IMR-90 (cell line): ENCODE measurements at regions not wholly inside any gene's neighbourhood (a gene's known extent, or its start where the extent isn't known, plus 50 kb on each side); places are given as distances from the start of the nearest gene placed in this dataset.

ENCODE experiments used
- ATAC-seq: fragments of 200-7000 bp; cut with Tn5 transposase; 2 replicates; pipeline ENCODE4 v1.9.1; 2020; ENCODE audit warnings: low read depth, mild to moderate bottlenecking, moderate library complexity
- BruUV-seq: library from RNA; stranded (reverse); fragments of 400-500 nt; replicated peaks from 2 replicates; lab custom pipeline; 2021; lab: Mats Ljungman, UMichigan
- CTCF ChIA-PET: fragments of 300-600 bp; formaldehyde crosslinking; extraction: SDS; loops from one replicate; lab custom pipeline; 2021; ENCODE audit warnings: antibody characterized with exemption; lab: Yijun Ruan, JAX
- POLR2A ChIA-PET: fragments of 300-600 bp; sonication (Branson Sonifier 250); formaldehyde crosslinking; loops from one replicate; lab custom pipeline; 2022; ENCODE audit warnings: antibody characterized with exemption; ENCODE audit not compliant: unreplicated experiment; lab: Charles Lee
- DNase-seq: peaks from one replicate; pipeline ENCODE4 v3.0.0; 2013
- H2AFZ ChIP-seq: replicated peaks from 2 replicates; pipeline ENCODE3; 2013; ENCODE audit warnings: low read length, mild to moderate bottlenecking; ENCODE audit not compliant: poor library complexity
- H2AK5ac ChIP-seq: 2 replicates; pipeline ENCODE4 v1.6.1; 2013; ENCODE audit warnings: low read depth, low read length, inconsistent platforms
- H2AK9ac ChIP-seq: replicated peaks from 2 replicates; pipeline ENCODE3; 2013; ENCODE audit warnings: mild to moderate bottlenecking, low read depth, low read length, moderate library complexity; ENCODE audit not compliant: poor library complexity
- H2BK120ac ChIP-seq: 2 replicates; pipeline ENCODE4 v1.6.1; 2013; ENCODE audit warnings: low read depth, low read length, inconsistent platforms
- H2BK15ac ChIP-seq: 3 replicates; pipeline ENCODE4 v1.6.1; 2013; ENCODE audit warnings: low read depth, low read length, inconsistent platforms
- H2BK20ac ChIP-seq: 2 replicates; pipeline ENCODE4 v1.6.1; 2013; ENCODE audit warnings: low read depth, mild to moderate bottlenecking, inconsistent platforms, low read length, moderate library complexity
- H2BK5ac ChIP-seq: 2 replicates; pipeline ENCODE4 v1.6.1; 2013; ENCODE audit warnings: mild to moderate bottlenecking, low read depth, low read length, inconsistent platforms; ENCODE audit not compliant: poor library complexity, severe bottlenecking
- H3K14ac ChIP-seq: replicated peaks from 2 replicates; pipeline ENCODE4 v1.6.1; 2013; ENCODE audit warnings: low read depth, low read length, inconsistent platforms
- H3K18ac ChIP-seq: 2 replicates; pipeline ENCODE4 v1.6.1; 2013; ENCODE audit warnings: low read depth, low read length, control low read depth
- H3K23ac ChIP-seq: 2 replicates; pipeline ENCODE4 v1.6.1; 2013; ENCODE audit warnings: low read depth, low read length, inconsistent platforms
- H3K27ac ChIP-seq: 2 replicates; pipeline ENCODE4 v1.5.1; 2013; ENCODE audit warnings: mild to moderate bottlenecking, control low read depth, low read length; ENCODE audit not compliant: insufficient read depth
- H3K27me3 ChIP-seq: 2 replicates; pipeline ENCODE4 v1.6.1; 2013; ENCODE audit warnings: low read length; ENCODE audit not compliant: control insufficient read depth, insufficient read depth
- H3K36me3 ChIP-seq: 2 replicates; pipeline ENCODE4 v1.6.1; 2013; ENCODE audit warnings: low read length, mixed read lengths; ENCODE audit not compliant: control insufficient read depth, insufficient read depth
- H3K4ac ChIP-seq: 2 replicates; pipeline ENCODE4 v1.6.1; 2013; ENCODE audit warnings: low read depth, low read length, inconsistent platforms
- H3K4me1 ChIP-seq: 2 replicates; pipeline ENCODE4 v1.6.1; 2013; ENCODE audit warnings: low read length, mixed read lengths; ENCODE audit not compliant: control insufficient read depth, insufficient read depth
- H3K4me2 ChIP-seq: 2 replicates; pipeline ENCODE4 v1.6.1; 2013; ENCODE audit warnings: low read depth, mild to moderate bottlenecking, control low read depth, low read length, moderate library complexity
- H3K4me3 ChIP-seq: 2 replicates; pipeline ENCODE4 v1.5.1; 2013; ENCODE audit warnings: low read depth, mild to moderate bottlenecking, control low read depth, low read length, moderate library complexity; ENCODE audit not compliant: insufficient read depth
- H3K56ac ChIP-seq: 2 replicates; pipeline ENCODE4 v1.6.1; 2013; ENCODE audit warnings: low read length, inconsistent platforms; ENCODE audit not compliant: insufficient read depth; ENCODE audit errors: extremely low read depth
- H3K79me1 ChIP-seq, 2 experiments: 2 replicates each; pipeline ENCODE4 v1.6.1; 2013; ENCODE audit warnings: low read length in 2 of 2, inconsistent platforms in 1 of 2, low read depth in 1 of 2
- H3K9ac ChIP-seq: 2 replicates; pipeline ENCODE4 v1.6.1; 2013; ENCODE audit warnings: low read depth, low read length, control low read depth
- H3K9me1 ChIP-seq: 2 replicates; pipeline ENCODE4 v1.6.1; 2013; ENCODE audit warnings: low read length, inconsistent platforms; ENCODE audit not compliant: insufficient read depth
- H3K9me3 ChIP-seq: 2 replicates; pipeline ENCODE4 v1.6.1; 2013; ENCODE audit warnings: low read length; ENCODE audit not compliant: control insufficient read depth, insufficient read depth
- H4K20me1 ChIP-seq: 2 replicates; pipeline ENCODE4 v1.6.1; 2013; ENCODE audit warnings: low read length, inconsistent platforms; ENCODE audit not compliant: insufficient read depth
- H4K5ac ChIP-seq: 2 replicates; pipeline ENCODE4 v1.6.1; 2013; ENCODE audit warnings: mild to moderate bottlenecking, low read depth, low read length, control low read depth
- H4K8ac ChIP-seq, 2 experiments: 2 replicates each; pipeline ENCODE4 v1.6.1; 2013; ENCODE audit warnings: low read depth in 2 of 2, low read length in 2 of 2, control low read depth in 1 of 2, inconsistent platforms in 1 of 2
- H4K91ac ChIP-seq: 2 replicates; pipeline ENCODE4 v1.6.1; 2013; ENCODE audit warnings: low read depth, low read length, inconsistent platforms; ENCODE audit not compliant: insufficient read depth
- BHLHE40 ChIP-seq: fragments of 150-350 bp; IDR thresholded peaks from 2 replicates; pipeline ENCODE4 v1.6.1; 2016; ENCODE audit warnings: mild to moderate bottlenecking, low read depth, low read length
- CEBPB ChIP-seq: IDR thresholded peaks from 2 replicates; pipeline ENCODE4 v1.6.1; 2012; ENCODE audit warnings: low read depth, low read length, improper control_type of control experiment
- CHD1 ChIP-seq: IDR thresholded peaks from 2 replicates; pipeline ENCODE4 v1.6.1; 2012; ENCODE audit warnings: low read depth, low read length, improper control_type of control experiment
- CTCF ChIP-seq: conservative IDR thresholded peaks from 2 replicates; pipeline ENCODE4 v1.5.1; 2012; ENCODE audit warnings: mild to moderate bottlenecking, low read depth, low read length, improper control_type of control experiment
- ELK1 ChIP-seq: fragments of 150-350 bp; IDR thresholded peaks from 2 replicates; pipeline ENCODE4 v1.6.1; 2016; ENCODE audit warnings: low read depth, mild to moderate bottlenecking, low read length, moderate library complexity, borderline replicate concordance
- FOS ChIP-seq: fragments of 150-350 bp; IDR thresholded peaks from 2 replicates; pipeline ENCODE4 v1.6.1; 2016; ENCODE audit warnings: low read depth, low read length
- MAFK ChIP-seq: IDR thresholded peaks from 2 replicates; pipeline ENCODE4 v1.6.1; 2012; ENCODE audit warnings: low read depth, low read length, improper control_type of control experiment
- MAZ ChIP-seq: IDR thresholded peaks from 2 replicates; pipeline ENCODE4 v1.6.1; 2012; ENCODE audit warnings: low read depth, mild to moderate bottlenecking, low read length, improper control_type of control experiment, moderate library complexity, borderline replicate concordance
- MXI1 ChIP-seq: IDR thresholded peaks from 2 replicates; pipeline ENCODE4 v1.6.1; 2012; ENCODE audit warnings: low read depth, mild to moderate bottlenecking, low read length, moderate library complexity, borderline replicate concordance
- NFE2L2 ChIP-seq: fragments of 150-350 bp; IDR thresholded peaks from 2 replicates; pipeline ENCODE4 v1.6.1; 2016; ENCODE audit warnings: low read depth, mild to moderate bottlenecking, low read length
- POLR2A ChIP-seq: IDR thresholded peaks from 2 replicates; pipeline ENCODE4 v1.6.1; 2012; ENCODE audit warnings: mild to moderate bottlenecking, low read depth, low read length
- RAD21 ChIP-seq: IDR thresholded peaks from 2 replicates; pipeline ENCODE4 v1.6.1; 2012; ENCODE audit warnings: low read length, improper control_type of control experiment
- RCOR1 ChIP-seq: IDR thresholded peaks from 2 replicates; pipeline ENCODE4 v1.6.1; 2012; ENCODE audit warnings: mild to moderate bottlenecking, low read length, improper control_type of control experiment; ENCODE audit not compliant: insufficient replicate concordance
- RFX5 ChIP-seq: IDR thresholded peaks from 2 replicates; pipeline ENCODE4 v1.8.0; 2012; ENCODE audit warnings: low read depth, mild to moderate bottlenecking, low read length, moderate library complexity
- SMC3 ChIP-seq: fragments of 150-350 bp; IDR thresholded peaks from 2 replicates; pipeline ENCODE4 v1.6.1; 2016; ENCODE audit warnings: low read depth, mild to moderate bottlenecking, antibody characterized with exemption, low read length, moderate library complexity
- WGBS, 2 experiments: methylation state at CpG; one replicate each; pipeline versions ENCODE4 v1.1.5 to v1.1.7; 2013; ENCODE audit warnings: missing lambda C conversion rate in 2 of 2; ENCODE audit not compliant: insufficient read length in 1 of 2; ENCODE audit errors: extremely low coverage in 2 of 2; 5-methylcytosine and 5-hydroxymethylcytosine counted together
- dilution Hi-C: fragments of 300-500 bp; cut with HindIII; formaldehyde crosslinking; loops from one replicate; pipeline ENCODE4 v1.14.3; 2018; ENCODE audit warnings: low sequenced_read_pairs; ENCODE audit not compliant: unreplicated experiment
- in situ Hi-C: fragments of 300-500 bp; cut with MboI; formaldehyde crosslinking; loops from 3 replicates; pipeline ENCODE4 v1.14.3; 2019; ENCODE audit warnings: low sequenced_read_pairs, inconsistent platforms, mixed read lengths
- intact Hi-C: fragments of 100-400 bp; cut with micrococcal nuclease; formaldehyde crosslinking; loops from 2 replicates; pipeline ENCODE4 v1.10.0; 2022
- TF ChIP-seq, protein P1 (sequence below): fragments of 150-350 bp; IDR thresholded peaks from 2 replicates; pipeline ENCODE4 v1.6.1; 2017; ENCODE audit warnings: mild to moderate bottlenecking, antibody characterized with exemption, low read length, low read depth

GRCh38 chr5:126054577-126055347 lies 368.4 kb upstream of the GRAMD2B start:
- dilution Hi-C loops (no loop called here), intact Hi-C loops (no loop called here), in situ Hi-C loops (no loop called here)
- WGBS, 2 experiments = no CpG with 5 or more reads among the region's 10 CpGs
- no peak overlapping the region for H4K8ac ChIP-seq
- no peaks in the 10 kb centered on the region for H3K9me1 ChIP-seq
- no peak overlapping the region for H2AK5ac ChIP-seq
- H2AFZ ChIP-seq = no peak overlapping the region
- ChIA-PET CTCF (interaction anchor here (1.3 kb wide), 1 partner anchor 47 kb away, joined by 3 read pairs; no protein-coding TSS in a partner anchor), POLR2A (no interaction called here)
- H3K9me3 ChIP-seq = peaks cover 2% of the 10 kb centered on the region; the same call in 1 of the 2 replicates
- H3K27ac ChIP-seq = no peak overlapping the region
- TF ChIP-seq, protein P1, sequence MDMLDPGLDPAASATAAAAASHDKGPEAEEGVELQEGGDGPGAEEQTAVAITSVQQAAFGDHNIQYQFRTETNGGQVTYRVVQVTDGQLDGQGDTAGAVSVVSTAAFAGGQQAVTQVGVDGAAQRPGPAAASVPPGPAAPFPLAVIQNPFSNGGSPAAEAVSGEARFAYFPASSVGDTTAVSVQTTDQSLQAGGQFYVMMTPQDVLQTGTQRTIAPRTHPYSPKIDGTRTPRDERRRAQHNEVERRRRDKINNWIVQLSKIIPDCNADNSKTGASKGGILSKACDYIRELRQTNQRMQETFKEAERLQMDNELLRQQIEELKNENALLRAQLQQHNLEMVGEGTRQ = no peak
- no peak for TF ChIP-seq SMC3
- TF ChIP-seq RCOR1 = no peak
- no peak for TF ChIP-seq POLR2A
- no peak for TF ChIP-seq MXI1
- TF ChIP-seq CTCF = no peak
- no peak for TF ChIP-seq MAZ
- TF ChIP-seq RAD21 = no peak
- no peak for TF ChIP-seq FOS
- no peak for TF ChIP-seq CEBPB
- no peak for TF ChIP-seq BHLHE40
- TF ChIP-seq MAFK = no peak
- no peak for TF ChIP-seq ELK1
- no peak for TF ChIP-seq RFX5
- no peak for TF ChIP-seq CHD1
- no peak for TF ChIP-seq NFE2L2
- H3K14ac ChIP-seq = no peak overlapping the region
- no peak overlapping the region for H3K4me2 ChIP-seq
- H3K9ac ChIP-seq = no peak overlapping the region
- no peak overlapping the region for H4K5ac ChIP-seq
- H3K4me1 ChIP-seq = no peaks in the 10 kb centered on the region
- H3K36me3 ChIP-seq = no peaks in the 10 kb centered on the region
- H2AK9ac ChIP-seq = no peak overlapping the region
- no peaks in the 10 kb centered on the region for H4K20me1 ChIP-seq
- no peak overlapping the region for H3K18ac ChIP-seq
- ATAC-seq = no peak
- no peak overlapping the region for H2BK5ac ChIP-seq
- DNase-seq = no peak
- H3K4me3 ChIP-seq = no peak overlapping the region
- H3K79me1 ChIP-seq = no peaks in the 10 kb centered on the region
- no peak overlapping the region for H2BK20ac ChIP-seq
- H2BK15ac ChIP-seq = no peak overlapping the region
- no peak overlapping the region for H3K56ac ChIP-seq
- no peak overlapping the region for H2BK120ac ChIP-seq
- no peak overlapping the region for H3K4ac ChIP-seq
- H4K91ac ChIP-seq = no peak overlapping the region
- no peaks in the 10 kb centered on the region for H3K27me3 ChIP-seq
- no TSS peak for BruUV-seq
- no peak overlapping the region for H3K23ac ChIP-seq
